Vagina (tissue), 2 donors: ENCODE measurements at regions not wholly inside any gene's neighbourhood (a gene's known extent, or its start where the extent isn't known, plus 50 kb on each side); places are given as distances from the start of the nearest gene placed in this dataset.
"Not testable (repeated sequence)": the region's sequence is repeated elsewhere in the genome, so short reads cannot be mapped to it uniquely, and the experiment has no call there.

ENCODE experiments used
- DNase-seq, 2 donors: peaks; one replicate each; pipeline ENCODE4 v3.0.0-alpha.2; 2017; ENCODE audit errors: extremely low spot score in 2 of 2
- H3K27ac ChIP-seq: fragments of 200-600 bp; sonication (generic); one replicate; pipeline ENCODE4 v1.5.1; 2019
- H3K27me3 ChIP-seq: fragments of 200-600 bp; sonication (generic); one replicate; pipeline ENCODE4 v1.5.1; 2019
- H3K36me3 ChIP-seq, 2 donors: fragments of 200-600 bp; sonication (generic); one replicate each; pipeline ENCODE4 v1.5.1; 2017 to 2019
- H3K4me1 ChIP-seq: fragments of 200-600 bp; sonication (generic); one replicate; pipeline ENCODE4 v1.5.1; 2019
- H3K4me3 ChIP-seq, 2 donors: fragments of 200-600 bp; sonication (generic); 1 replicate in 1 of 2; 2 replicates in 1 of 2; pipeline ENCODE4 v1.5.1; 2016 to 2019
- H3K9me3 ChIP-seq: fragments of 200-600 bp; sonication (generic); one replicate; pipeline ENCODE4 v1.5.1; 2019
- CTCF ChIP-seq, 3 experiments: fragments of 450-650 bp in 2 of 3; fragments of 200-600 bp in 1 of 3; sonication (generic) in 1 of 3; IDR thresholded peaks; one replicate each; pipeline ENCODE4 v1.5.1; 2017 to 2019; ENCODE audit warnings: antibody characterized with exemption in 3 of 3, mild to moderate bottlenecking in 2 of 3, moderate library complexity in 2 of 3
- POLR2A ChIP-seq, 2 donors: fragments of 450-650 bp; IDR thresholded peaks; one replicate each; pipeline ENCODE4 v1.6.1; 2017; ENCODE audit warnings: antibody characterized with exemption in 2 of 2, mild to moderate bottlenecking in 2 of 2, moderate library complexity in 2 of 2
- POLR2AphosphoS5 ChIP-seq, 2 donors: sonication (generic); formaldehyde crosslinking; IDR thresholded peaks; one replicate each; pipeline ENCODE4 v1.9.0; 2017; ENCODE audit warnings: antibody characterized with exemption in 2 of 2, mild to moderate bottlenecking in 2 of 2, low read depth in 1 of 2; ENCODE audit not compliant: insufficient read depth in 1 of 2
- intact Hi-C: fragments of 100-400 bp; cut with DNase I; formaldehyde crosslinking; loops from one replicate; pipeline ENCODE4 v1.15.1; 2023

DNA sequence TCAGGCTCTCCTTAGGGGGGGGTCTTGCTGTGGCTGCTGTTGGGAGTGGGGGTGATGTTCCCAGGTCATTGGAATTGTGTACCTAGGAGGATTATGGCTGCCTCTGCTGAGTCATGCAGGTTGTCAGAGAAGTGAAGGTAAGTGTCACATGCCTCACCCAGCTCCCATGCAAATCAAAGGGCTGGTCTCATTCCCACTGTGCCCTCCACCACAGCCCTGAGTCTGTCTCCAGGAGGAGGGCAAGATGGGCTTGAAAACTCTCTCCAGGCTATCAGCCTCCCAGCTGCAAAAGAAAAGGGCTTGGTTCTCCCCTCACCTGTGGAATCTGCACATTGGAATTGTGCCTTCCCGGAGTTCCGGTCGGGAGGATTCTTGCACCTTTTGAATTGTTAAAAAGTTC is 580.5 kb downstream of the NSUN3 start:
- Histone ChIP-seq H3K4me3 (no peak overlapping the region), H3K27me3 (no peaks in the 10 kb centered on the region), H3K4me1 (no peaks in the 10 kb centered on the region), H3K27ac (no peak overlapping the region), H3K36me3 (no peaks in the 10 kb centered on the region), H3K9me3 (no peaks in the 10 kb centered on the region)
- no peak for DNase-seq
- intact Hi-C loops, result no loop called here
- no peak for TF ChIP-seq POLR2AphosphoS5 (IDR thresholded peaks at IDR 0.05; ENCODE audit: insufficient read depth in 1 of 2, low read depth in 1 of 2)
- TF ChIP-seq POLR2A (IDR thresholded peaks at IDR 0.05), result no peak

GRCh38 chr3:94645790-94646189 is 582.9 kb downstream of the NSUN3 start:
- H3K27me3 ChIP-seq, result no peaks in the 10 kb centered on the region
- no peak overlapping the region for H3K27ac ChIP-seq
- no peaks in the 10 kb centered on the region for H3K36me3 ChIP-seq
- TF ChIP-seq POLR2AphosphoS5 (IDR thresholded peaks at IDR 0.05; ENCODE audit: insufficient read depth in 1 of 2, low read depth in 1 of 2) (no peak), POLR2A (IDR thresholded peaks at IDR 0.05) (no peak), CTCF (IDR thresholded peaks at IDR 0.05) (no peak)
- H3K9me3 ChIP-seq, result no peaks in the 10 kb centered on the region
- no peak for DNase-seq
- H3K4me3 ChIP-seq, result no peak overlapping the region
- H3K4me1 ChIP-seq, result no peaks in the 10 kb centered on the region
- intact Hi-C loops, result no loop called here

GRCh38 chr3:94647131-94647530 is 584.3 kb downstream of the NSUN3 start:
- no peaks in the 10 kb centered on the region for H3K9me3 ChIP-seq
- intact Hi-C loops, result no loop called here
- H3K27me3 ChIP-seq, result no peaks in the 10 kb centered on the region
- H3K4me1 ChIP-seq, result no peaks in the 10 kb centered on the region
- no peaks in the 10 kb centered on the region for H3K36me3 ChIP-seq
- H3K27ac ChIP-seq, result no peak overlapping the region
- DNase-seq, result no peak
- no peak overlapping the region for H3K4me3 ChIP-seq
- TF ChIP-seq POLR2AphosphoS5 (IDR thresholded peaks at IDR 0.05; ENCODE audit: insufficient read depth in 1 of 2, low read depth in 1 of 2), result no peak
- no peak for TF ChIP-seq POLR2A (IDR thresholded peaks at IDR 0.05)
- TF ChIP-seq CTCF (IDR thresholded peaks at IDR 0.05), result no peak

GRCh38 chr3:94648270-94649180 is 585.7 kb downstream of the NSUN3 start:
- H3K9me3 ChIP-seq, H3K4me1 ChIP-seq, H3K27me3 ChIP-seq, DNase-seq, H3K27ac ChIP-seq, H3K4me3 ChIP-seq, H3K36me3 ChIP-seq, intact Hi-C loops: not testable (repeated sequence)

DNA sequence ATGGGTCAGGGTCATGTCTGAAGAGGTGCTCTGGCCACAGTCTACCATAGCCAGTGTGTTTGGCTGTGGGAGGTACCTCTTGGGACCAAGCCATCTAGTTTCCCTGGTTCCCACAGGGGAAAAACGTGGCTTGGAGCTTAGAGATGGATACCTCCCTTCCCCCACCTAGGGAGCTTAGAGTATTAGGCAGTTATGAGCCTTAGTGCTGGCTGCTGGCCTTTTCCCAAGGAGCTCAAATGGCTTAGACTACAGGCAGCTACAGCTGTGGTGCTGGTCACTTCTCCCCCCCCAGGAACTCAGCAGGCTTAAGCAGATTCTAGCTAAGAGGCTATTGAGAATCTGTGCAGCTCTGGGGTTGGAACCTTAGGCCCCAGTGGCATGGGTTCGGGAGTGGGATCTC is 591.2 kb downstream of the NSUN3 start:
- no peak for TF ChIP-seq POLR2A (IDR thresholded peaks at IDR 0.05)
- no peak for TF ChIP-seq POLR2AphosphoS5 (IDR thresholded peaks at IDR 0.05; ENCODE audit: insufficient read depth in 1 of 2, low read depth in 1 of 2)
- TF ChIP-seq CTCF (IDR thresholded peaks at IDR 0.05), result no peak
- Histone ChIP-seq H3K27ac (no peak overlapping the region), H3K36me3 (no peaks in the 10 kb centered on the region), H3K4me1 (no peaks in the 10 kb centered on the region), H3K4me3 (no peak overlapping the region), H3K9me3 (no peaks in the 10 kb centered on the region), H3K27me3 (no peaks in the 10 kb centered on the region)
- intact Hi-C loops, result no loop called here
- DNase-seq, result no peak

- Histone ChIP-seq H3K27ac (no peak overlapping the region), H3K9me3 (no peaks in the 10 kb centered on the region), H3K27me3 (no peaks in the 10 kb centered on the region), H3K4me1 (no peaks in the 10 kb centered on the region), H3K36me3 (no peaks in the 10 kb centered on the region), H3K4me3 (no peak overlapping the region)
- no peak for TF ChIP-seq CTCF (IDR thresholded peaks at IDR 0.05)
- TF ChIP-seq POLR2AphosphoS5 (IDR thresholded peaks at IDR 0.05; ENCODE audit: insufficient read depth in 1 of 2, low read depth in 1 of 2), result no peak
- TF ChIP-seq POLR2A (IDR thresholded peaks at IDR 0.05), result no peak
- intact Hi-C loops, result no loop called here
- no peak for DNase-seq
Measured at GRCh38 chr3:94665922-94666321, 603.1 kb downstream of the NSUN3 start.
